ENCODE measurements at regions not wholly inside any gene's neighbourhood (a gene's known extent, or its start where the extent isn't known, plus 50 kb on each side); places are given as distances from the start of the nearest gene placed in this dataset.

GRCh38 chr3:30518872-30519271, 87.5 kb upstream of the TGFBR2 start:
- Histone ChIP-seq H3K9me3 (no peaks in the 10 kb centered on the region), H3K36me3 (no peaks in the 10 kb centered on the region), H3K4me1 (peaks cover 0 to 39% of the 10 kb centered on the region in 2 donors), H3K27ac (peak overlapping the region; percentile 63 to 74), H3K27me3 (no peaks in the 10 kb centered on the region), H3K4me3 (no peak overlapping the region)
- TF ChIP-seq, protein P1, sequence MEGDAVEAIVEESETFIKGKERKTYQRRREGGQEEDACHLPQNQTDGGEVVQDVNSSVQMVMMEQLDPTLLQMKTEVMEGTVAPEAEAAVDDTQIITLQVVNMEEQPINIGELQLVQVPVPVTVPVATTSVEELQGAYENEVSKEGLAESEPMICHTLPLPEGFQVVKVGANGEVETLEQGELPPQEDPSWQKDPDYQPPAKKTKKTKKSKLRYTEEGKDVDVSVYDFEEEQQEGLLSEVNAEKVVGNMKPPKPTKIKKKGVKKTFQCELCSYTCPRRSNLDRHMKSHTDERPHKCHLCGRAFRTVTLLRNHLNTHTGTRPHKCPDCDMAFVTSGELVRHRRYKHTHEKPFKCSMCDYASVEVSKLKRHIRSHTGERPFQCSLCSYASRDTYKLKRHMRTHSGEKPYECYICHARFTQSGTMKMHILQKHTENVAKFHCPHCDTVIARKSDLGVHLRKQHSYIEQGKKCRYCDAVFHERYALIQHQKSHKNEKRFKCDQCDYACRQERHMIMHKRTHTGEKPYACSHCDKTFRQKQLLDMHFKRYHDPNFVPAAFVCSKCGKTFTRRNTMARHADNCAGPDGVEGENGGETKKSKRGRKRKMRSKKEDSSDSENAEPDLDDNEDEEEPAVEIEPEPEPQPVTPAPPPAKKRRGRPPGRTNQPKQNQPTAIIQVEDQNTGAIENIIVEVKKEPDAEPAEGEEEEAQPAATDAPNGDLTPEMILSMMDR (IDR thresholded peaks at IDR 0.05): no peak
- no peak for DNase-seq (ENCODE audit: low spot score)

DNA sequence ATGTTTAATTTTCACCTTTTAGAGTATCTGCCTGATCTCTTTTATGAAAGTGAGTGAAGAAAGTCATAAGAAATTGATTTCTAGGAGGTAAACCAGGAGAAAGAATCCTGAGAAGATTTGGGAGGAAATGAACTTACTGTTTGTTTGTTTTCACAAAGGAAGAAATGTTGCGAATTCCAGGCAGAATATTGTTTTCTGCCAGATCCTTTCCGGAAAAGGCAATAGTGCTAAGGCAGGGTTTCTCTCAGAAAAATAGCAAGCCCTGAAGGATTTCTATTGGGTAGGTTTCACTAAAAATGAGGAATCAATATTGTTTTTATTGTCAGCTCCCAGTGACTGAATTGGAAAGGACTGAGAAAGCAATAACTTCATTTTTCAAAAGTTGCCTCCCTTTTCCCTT, 85.7 kb upstream of the TGFBR2 start:
- TF ChIP-seq, protein P1 (IDR thresholded peaks at IDR 0.05): no peak
- H3K27me3 ChIP-seq: no peaks in the 10 kb centered on the region
- peaks cover 0 to 48% of the 10 kb centered on the region in 2 donors for H3K4me1 ChIP-seq
- H3K9me3 ChIP-seq: no peaks in the 10 kb centered on the region
- H3K27ac ChIP-seq: peak overlapping the region; percentile 24 to 74
- DNase-seq (ENCODE audit: low spot score): no peak
- no peak overlapping the region for H3K4me3 ChIP-seq
- H3K36me3 ChIP-seq: no peaks in the 10 kb centered on the region

- Histone ChIP-seq H3K9me3 (no peaks in the 10 kb centered on the region), H3K4me3 (no peak overlapping the region), H3K27me3 (no peaks in the 10 kb centered on the region), H3K36me3 (no peaks in the 10 kb centered on the region), H3K27ac (peak overlapping the region; percentile 24 to 74), H3K4me1 (peaks cover 0 to 47% of the 10 kb centered on the region in 2 donors)
- DNase-seq (ENCODE audit: low spot score): no peak
- TF ChIP-seq, protein P1 (IDR thresholded peaks at IDR 0.05): no peak
These were observed 85.2 kb upstream of the TGFBR2 start for GRCh38 chr3:30521156-30521715.

DNA sequence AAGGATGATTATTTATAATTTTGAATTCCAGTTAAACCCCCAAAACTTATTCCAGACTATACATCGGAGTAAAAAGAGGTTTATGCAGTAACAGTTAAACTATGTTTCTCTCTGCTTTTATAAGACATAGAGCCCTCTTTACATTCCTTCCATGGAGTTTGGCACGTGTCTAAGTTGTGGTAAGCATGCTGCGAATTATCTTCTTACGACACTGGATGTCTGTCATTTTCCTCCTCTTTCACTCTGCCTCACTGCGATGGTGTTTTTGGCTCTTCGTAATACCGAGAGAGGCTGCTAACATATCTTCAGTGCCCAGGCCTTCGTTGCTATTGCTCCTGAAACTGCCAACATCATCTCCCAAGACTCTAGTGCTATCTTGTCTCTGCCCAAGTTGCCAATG, 83.9 kb upstream of the TGFBR2 start:
- no peaks in the 10 kb centered on the region for H3K9me3 ChIP-seq
- peaks cover 0 to 43% of the 10 kb centered on the region in 2 donors for H3K4me1 ChIP-seq
- H3K36me3 ChIP-seq: no peaks in the 10 kb centered on the region
- H3K4me3 ChIP-seq: no peak overlapping the region
- DNase-seq (ENCODE audit: low spot score): no peak
- peak overlapping the region in 1 of 2 donors; percentile 41 for H3K27ac ChIP-seq
- no peaks in the 10 kb centered on the region for H3K27me3 ChIP-seq
- TF ChIP-seq, protein P1 (IDR thresholded peaks at IDR 0.05): no peak

DNA sequence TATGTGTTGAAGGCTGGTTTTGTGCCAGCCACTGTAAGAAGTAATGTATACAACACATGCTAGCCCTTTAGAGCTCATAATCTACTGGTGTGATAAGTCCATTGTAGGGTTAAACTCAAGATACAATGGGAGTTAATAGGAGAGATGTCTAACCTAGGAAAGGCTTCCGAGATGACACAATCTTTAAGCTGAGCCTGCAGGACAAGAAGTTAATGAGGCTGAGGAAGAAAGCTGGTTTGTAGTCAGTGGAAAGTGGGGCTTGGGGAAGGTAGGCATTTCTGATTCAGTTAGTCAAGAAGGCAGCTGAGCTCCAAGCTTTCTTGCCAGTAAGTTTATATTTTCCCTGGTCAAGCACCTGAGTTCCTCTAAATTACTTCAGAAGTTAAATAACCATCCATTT, 83.0 kb upstream of the TGFBR2 start:
- TF ChIP-seq, protein P1 (IDR thresholded peaks at IDR 0.05): no peak
- no peak for DNase-seq (ENCODE audit: low spot score)
- H3K4me3 ChIP-seq: no peak overlapping the region
- H3K27ac ChIP-seq: peak overlapping the region in 1 of 2 donors; percentile 41
- no peaks in the 10 kb centered on the region for H3K36me3 ChIP-seq
- peaks cover 0 to 34% of the 10 kb centered on the region in 2 donors for H3K4me1 ChIP-seq
- H3K9me3 ChIP-seq: no peaks in the 10 kb centered on the region
- H3K27me3 ChIP-seq: no peaks in the 10 kb centered on the region
